G401 (cell line): ENCODE measurements at regions not wholly inside any gene's neighbourhood (a gene's known extent, or its start where the extent isn't known, plus 50 kb on each side); places are given as distances from the start of the nearest gene placed in this dataset.
"Not testable (repeated sequence)": the region's sequence is repeated elsewhere in the genome, so short reads cannot be mapped to it uniquely, and the experiment has no call there.

Experiments
- DNase-seq: peaks from one replicate; pipeline ENCODE4 v3.0.0-alpha.2; 2015; ENCODE audit warnings: low spot score
- in situ Hi-C: cut with HindIII; loops from 2 replicates; pipeline ENCODE4 v1.10.0; 2016; ENCODE audit warnings: low sequenced_read_pairs, mixed read lengths

DNA sequence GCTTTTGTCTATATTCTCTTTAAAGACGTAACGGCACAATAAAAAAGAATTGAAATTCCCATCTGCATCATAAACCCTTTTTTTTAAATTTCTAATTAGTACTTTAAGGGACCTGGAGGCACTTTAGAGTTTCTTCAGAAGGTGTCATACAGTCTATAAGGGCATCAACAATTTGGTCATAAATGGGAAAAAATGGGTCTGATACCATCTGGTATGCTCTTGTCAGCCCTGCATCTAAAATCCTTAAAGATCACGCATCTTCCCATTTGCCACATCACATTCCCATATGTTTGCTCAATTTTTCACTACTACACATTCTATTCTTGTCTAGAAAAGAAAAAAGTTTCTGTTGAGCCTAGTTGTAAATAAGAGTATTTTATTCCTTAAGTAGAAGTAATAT is 53.8 kb downstream of the COX7C start:
- no peak for DNase-seq
- in situ Hi-C loops, result no loop called here

DNA sequence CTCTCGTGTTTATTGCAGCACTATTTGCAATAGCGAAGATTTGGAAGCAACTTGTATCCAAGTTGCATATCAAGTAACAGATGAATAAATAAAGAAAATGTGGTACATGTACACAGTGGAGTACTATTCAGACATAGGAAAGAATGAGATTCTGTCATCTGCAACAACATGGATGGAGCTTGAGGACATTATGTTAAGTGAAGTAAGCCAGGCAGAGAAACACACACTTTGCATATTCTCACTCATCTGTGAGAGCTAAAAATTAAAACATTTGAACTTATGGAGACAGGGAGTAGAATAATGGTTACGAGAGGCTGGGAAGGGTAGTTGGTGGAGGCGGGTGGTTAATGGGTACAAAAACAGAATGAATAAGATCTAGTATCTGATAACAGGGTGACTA is 56.3 kb downstream of the COX7C start:
- in situ Hi-C loops, result no loop called here
- no peak for DNase-seq

DNA sequence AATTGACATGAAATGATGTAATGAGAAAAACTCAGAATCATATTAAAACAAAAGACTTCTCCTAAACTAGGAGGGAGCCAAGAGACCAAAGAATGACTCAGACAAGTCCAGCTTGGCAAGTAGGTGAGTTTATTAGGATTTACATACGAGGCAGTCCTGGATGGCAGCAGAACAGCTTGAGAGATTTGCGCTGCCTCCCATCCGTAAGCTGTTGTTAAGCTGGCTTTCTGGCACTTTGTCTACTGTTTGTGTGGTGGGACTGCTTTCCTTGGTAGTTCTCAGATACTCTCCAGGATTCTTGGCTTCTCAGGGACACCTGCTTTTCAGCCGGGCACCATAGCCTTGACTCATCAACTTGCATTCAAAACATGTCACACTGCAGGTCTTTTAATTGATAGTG is 57.6 kb downstream of the COX7C start:
- peak; percentile 32 for DNase-seq
- in situ Hi-C loops, result no loop called here

DNA sequence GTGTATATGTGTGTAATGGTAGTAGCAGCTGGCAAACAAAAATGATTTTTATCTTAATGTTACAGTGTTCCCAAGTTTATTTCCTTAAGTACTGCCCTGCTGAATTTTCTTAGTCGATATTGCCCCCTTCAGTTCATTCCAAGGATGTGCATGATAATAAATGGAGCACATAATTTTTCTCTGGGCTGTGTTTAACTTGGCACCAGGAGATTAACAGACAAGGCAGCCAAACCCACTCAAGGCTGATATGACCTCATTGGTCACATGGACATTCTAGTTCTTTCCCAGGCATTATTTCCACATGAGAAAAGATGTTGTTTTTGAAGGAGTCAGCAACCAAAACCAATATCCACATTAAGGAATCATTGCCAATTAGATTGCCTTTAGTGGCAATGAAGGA is 61.8 kb downstream of the COX7C start:
- peak; percentile 67 for DNase-seq
- in situ Hi-C loops, result no loop called here

DNA sequence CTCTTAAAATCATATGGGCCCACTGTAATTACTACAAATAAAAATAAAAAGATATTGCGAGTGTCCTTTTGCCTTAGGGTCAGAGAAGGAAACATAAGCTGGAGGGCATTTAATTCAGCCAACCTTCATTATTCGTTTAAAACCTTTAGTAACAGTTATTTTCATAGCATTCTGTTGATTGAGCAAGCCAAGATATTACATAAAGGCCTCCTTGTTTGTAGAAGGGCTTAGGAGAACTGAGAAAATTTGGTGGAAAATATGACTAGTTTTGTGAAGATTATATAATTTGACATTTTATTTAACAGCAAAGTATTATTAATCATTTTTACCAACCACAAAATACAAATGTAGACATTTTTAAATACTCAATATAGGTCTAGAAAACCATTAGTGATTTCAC is 62.2 kb downstream of the COX7C start:
- DNase-seq, result no peak
- in situ Hi-C loops, result no loop called here

DNA sequence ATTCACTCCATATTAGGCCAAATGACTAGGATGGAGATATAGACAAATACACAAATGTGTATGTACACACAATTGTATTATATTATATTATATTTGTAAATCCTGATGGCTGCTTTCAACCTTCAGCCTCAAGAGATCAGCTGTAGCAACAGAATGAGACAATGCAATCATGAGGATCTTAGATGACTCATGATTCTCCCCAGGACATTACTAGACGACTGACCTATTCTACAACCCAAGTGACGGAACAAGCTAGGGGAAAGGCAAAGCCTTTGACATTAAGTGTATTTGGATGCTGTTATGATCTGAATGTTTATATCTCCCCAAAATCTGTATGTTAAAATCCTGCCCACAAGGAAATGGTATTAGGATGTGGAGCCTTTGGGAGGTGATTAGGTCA is 66.5 kb downstream of the COX7C start:
- in situ Hi-C loops, result no loop called here

DNA sequence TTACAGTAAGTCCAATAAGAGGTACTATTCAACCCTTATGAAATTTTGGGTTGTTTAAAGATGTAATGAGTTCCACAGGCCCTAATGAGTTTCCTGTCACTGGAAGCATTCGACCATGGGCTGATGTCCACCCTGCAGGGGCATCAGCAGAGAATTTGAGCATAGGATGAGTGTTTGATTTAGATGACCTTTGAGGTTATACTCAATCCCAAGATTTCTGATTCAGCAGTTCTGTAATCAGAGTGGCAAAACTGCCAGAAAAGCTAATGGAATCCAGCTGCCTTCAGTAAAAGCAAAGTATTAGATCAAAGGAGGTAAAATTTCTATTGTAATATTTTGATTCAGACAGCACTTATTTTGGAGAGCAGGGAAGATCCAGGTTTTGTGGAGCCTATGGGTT is 68.3 kb downstream of the COX7C start:
- in situ Hi-C loops, result no loop called here
- DNase-seq, result no peak

More for the DNA sequence above, 66.5 kb downstream of the COX7C start:
- DNase-seq, result no peak

DNA sequence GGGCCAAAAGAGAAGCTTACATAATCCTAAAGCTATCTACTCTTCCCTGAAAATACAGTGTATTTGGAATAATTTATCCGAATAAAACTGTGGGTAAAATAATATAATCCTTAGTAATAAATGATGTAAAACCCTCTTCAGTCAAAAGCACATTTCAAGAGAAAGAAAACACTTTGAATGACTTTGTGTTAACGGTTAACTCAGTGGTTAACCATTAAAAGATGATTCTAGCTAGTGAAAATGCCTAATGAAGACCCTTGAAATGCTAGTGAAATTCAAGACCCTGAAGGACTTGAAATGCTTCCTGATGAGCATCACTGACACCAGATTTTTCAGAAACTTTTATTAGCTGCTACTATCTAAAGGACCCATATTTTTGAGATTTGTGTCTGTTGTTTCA is 70.7 kb downstream of the COX7C start:
- in situ Hi-C loops, result no loop called here
- DNase-seq, result no peak

DNA sequence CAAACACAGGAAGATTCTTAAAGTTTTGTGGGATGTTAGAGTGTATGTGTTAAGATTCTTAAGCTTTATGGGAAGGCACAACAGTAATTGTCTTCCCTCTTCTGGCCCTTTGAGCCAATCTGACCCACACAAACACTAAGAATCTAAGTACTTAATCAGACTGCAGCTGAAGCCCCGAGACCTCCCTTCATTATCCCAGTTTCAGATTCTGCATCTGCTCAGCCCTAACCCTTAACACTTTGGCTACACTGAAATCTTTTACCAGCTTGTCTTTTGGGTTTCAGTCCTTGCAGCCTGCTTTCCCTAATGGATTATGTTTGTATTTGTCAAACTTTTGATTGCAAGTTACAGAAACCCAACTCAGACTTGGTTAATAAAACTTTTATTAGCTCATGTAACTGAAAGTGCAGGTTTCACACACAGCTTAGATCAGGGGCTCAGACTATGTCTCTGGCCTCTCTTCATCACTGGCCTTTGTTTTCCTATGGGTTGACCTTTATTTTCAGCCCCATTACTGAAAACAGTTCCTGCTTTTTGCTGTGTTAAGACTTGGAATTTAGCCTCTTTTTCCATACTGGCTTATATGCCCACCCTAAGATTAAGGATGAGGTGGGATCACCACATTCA is 71.5 kb downstream of the COX7C start:
- in situ Hi-C loops, result no loop called here
- DNase-seq, result no peak

DNA sequence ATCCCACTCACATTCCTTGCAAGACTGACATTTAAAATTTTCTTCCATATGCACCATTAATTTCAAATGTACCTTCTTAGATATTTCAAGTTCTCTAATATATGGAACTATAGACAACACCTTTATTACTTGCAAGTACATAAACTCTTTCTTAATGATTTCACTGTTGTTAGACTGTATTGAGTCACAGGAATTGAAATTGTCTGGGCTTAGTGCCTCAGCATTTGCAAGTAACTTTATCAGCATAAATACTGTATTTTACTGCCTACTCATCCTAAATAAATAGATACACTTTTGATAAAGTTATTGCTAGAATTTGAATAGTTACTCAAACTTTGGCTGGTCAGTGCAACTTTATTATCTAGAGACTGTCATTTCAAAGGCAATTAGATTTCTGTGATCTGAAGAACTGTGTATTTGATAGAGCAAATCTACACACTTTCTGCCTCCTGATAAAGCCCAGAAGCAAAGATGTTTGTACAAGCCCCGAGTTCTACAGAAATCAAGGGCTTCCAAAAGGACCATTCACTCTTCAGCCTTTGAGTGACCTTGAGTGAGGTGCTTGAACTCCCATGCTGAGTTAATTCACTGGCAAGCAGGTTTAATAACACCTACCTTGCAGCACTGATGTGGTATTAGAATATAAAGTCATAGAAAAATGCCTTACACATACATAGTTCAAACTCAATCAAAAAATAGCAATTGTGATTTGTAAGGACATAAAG is 91.6 kb downstream of the COX7C start:
- in situ Hi-C loops, result no loop called here
- no peak for DNase-seq

DNA sequence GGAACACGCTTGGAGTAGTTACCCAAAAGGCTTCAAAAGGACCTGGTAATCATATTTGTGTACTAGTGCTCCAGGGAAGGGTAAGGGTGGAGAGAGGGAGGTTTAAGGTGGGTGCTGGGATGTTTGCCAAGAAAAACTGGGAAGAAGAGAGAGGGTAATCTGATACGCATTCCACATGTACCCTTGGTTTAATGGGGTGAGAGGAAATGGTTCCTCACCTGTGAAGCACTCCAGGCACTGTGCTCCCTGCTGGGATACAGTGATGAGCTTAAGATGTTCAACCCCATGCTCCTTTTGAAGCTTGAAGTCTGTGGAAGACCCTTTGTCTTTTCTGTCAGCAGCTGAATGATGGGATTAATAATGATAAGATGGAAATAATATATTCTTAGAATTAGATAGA is 98.4 kb downstream of the COX7C start:
- in situ Hi-C loops, result no loop called here
- DNase-seq, result no peak

DNA sequence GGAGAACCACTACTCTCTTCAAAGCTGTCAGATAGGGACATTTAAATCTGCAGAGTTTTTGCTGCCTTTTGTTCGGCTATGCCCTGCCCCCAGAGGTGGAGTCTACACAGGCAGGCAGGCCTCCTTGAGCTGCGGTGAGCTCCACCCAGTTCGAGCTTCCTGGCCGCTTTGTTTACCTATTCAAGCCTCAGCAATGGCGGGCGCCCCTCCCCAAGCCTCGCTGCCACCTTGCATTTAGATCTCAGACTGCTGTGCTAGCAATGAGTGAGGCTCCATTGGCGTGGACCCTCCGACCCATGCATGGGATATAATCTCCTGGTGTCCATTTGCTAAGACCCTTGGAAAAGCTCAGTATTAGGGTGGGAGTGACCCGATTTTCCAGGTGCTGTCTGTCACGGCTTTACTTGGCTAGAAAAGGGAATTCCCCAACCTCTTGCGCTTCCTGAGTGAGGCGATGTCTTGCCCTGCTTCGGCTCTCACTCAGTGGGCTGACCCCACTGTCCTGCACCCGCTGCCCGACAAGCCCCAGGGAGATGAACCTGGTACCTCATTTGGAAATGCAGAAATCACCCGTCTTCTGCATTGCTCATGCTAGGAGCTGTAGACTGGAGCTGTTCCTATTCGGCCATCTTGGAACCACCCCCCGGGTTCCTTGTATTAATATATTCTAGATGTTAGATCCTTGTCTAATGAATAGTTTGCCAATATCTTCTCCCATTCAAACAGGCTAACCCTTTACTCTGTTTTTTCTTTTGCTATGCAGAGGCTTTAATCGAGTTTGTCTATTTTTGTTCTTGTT is 113.8 kb downstream of the COX7C start:
- DNase-seq, in situ Hi-C loops: not testable (repeated sequence)

DNA sequence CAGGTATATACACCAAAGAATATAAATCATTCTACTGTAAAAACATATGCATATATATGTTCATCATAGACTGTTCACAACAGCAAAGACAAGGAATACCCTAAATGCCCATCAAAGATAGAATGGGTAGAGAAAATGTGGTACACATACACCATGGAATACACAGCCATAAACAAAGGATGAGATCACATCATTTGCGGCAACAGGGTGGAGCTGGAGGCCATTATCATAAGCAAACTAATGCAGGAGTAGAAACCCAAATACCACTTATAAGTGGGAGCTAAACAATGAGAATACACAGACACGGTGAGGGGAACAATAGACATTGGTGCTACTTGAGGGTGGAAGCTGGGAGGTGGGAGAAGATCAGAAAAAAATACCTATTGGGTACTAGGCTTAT is 117.6 kb downstream of the COX7C start:
- no peak for DNase-seq
- in situ Hi-C loops, result no loop called here

DNA sequence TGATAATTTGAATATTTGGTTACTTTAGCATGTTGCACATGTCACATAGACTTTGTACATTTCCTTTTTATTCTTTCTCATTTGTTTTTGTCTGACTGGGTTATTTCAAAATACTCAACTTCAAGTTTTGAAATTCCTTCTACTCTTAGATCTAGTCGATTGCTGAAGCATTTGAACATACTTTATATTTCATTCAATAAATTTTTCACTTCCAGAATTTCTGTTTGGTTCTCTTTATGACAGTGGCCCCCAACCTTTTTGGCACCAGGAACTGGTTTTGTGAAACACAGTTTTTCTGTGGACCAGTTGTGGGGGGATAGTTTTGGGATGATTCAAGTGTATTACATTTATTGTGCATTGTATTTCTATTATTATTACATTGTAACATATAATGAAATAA is 119.8 kb downstream of the COX7C start:
- in situ Hi-C loops, result no loop called here
- no peak for DNase-seq

DNA sequence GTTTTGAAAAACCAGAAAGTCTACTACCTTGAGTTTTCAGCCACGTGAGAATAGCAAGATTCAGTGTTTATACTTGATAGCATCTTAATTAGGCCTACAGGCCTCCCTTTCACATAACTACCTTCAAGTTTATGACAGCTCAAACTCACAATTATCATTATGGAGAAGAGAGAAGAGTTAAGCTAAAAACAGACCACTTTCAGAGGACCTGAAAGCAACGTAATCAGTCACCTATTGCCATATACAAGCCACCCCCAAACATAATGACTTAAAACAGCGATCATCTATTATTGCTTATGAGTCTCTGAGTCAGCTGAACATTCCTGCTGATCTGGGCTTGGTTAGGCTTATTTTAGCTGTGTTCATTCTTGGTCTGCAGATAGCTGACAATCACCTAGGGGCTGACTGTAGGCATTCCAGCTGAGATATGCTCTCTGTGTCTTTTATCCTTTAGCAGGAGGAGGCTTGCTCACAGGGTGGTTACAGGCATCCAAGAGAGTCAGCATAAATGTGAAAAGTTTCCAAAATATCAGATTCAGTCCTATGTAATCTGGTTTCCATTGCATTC is 130.9 kb downstream of the COX7C start:
- in situ Hi-C loops, result no loop called here
- no peak for DNase-seq

DNA sequence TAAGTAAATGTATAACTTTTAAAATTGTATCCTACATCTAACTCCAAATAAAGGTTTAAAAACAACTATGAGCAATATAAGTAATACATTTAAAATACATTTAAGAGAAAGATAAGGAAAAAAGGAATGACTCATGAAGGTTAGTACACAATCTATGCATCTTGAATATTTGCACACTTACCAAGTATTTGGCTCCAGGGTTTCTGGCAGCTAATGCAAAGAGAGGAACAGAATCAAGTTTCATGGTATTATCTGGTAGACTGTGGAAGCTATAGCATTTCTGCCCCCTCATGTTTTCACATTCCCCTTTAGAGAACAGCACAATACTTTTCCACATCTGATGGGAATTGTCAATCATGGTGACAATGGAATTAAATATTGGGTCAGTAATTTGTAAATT is 132.1 kb downstream of the COX7C start:
- DNase-seq, result no peak
- in situ Hi-C loops, result no loop called here

DNA sequence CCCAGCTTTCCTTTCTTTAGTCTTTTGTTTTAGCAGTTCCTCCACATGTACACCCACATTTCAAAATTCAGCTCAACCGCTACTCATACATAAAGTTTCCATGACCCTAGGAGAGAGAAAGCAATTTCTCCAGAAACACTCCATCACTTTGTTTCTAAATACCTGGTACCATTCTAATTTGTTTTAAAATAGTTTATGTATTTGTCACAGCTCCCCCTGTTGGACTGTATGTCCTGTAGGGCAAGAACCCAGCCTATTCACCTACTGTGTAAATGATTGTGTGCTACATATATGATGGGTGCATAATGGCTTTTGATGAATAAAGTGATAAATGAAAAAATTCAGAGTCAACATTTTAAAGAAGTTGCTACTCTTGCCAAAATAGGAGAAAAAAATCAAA is 139.1 kb downstream of the COX7C start:
- in situ Hi-C loops, result no loop called here
- DNase-seq, result no peak

DNA sequence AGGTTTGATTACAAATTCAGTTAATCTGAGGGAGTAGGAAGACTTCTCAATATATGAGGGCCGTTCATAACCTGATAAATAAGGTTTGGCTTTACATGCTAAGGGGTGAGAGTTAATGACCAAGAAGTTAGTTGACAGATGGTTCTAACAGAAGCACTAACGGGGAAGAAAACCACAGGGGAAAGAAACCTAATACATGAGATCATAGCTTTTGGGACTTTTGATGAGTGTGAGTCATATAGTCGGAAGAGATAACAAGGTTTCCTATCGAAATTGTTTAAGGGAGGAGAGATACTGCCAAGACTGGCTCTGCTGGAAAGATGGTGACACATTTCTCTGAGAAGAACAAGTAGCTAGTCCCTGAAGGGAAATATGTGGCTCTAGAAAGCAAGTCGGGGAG is 140.1 kb downstream of the COX7C start:
- no peak for DNase-seq
- in situ Hi-C loops, result no loop called here

DNA sequence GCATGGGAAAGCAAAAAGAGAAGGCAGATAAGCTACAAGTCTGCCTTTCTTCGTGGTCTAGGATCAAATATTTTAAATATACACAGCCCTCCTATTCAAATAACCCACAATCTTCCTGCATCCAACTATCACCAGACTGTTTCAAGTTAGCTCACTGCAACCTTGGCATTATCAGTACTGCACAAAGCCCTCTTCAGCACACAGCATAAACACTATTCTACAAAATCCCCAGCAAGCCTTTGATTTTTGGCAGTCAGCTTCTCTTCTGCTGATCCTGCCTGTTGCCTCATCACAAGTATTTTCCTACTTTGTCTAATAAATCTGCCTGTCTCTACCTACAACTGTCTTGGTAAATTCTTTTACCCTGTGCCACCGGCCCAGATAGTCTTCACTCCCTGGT is 142.9 kb downstream of the COX7C start:
- in situ Hi-C loops, result no loop called here
- DNase-seq, result no peak

DNA sequence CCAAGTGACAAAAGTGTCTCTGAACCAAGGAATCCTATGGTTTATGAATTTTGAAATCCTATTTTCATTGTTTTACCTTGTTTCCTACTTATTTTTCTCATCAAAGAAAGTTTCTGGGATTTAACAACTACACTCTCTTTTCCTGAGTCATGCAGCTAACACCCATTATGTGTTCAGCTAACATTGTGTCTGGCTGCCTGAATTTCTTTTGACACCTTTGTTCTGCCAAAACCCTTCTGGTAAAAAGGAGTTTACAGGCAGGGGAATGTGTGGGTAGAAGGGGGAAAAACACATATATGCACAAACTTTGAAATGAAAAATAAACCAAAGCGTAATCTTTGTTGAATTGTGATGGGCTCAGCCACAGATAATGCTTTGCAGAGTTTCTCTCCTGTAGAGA is 146.2 kb downstream of the COX7C start:
- no peak for DNase-seq
- in situ Hi-C loops, result no loop called here
